ENCODE measurements at regions not wholly inside any gene's neighbourhood (a gene's known extent, or its start where the extent isn't known, plus 50 kb on each side); places are given as distances from the start of the nearest gene placed in this dataset.

DNA sequence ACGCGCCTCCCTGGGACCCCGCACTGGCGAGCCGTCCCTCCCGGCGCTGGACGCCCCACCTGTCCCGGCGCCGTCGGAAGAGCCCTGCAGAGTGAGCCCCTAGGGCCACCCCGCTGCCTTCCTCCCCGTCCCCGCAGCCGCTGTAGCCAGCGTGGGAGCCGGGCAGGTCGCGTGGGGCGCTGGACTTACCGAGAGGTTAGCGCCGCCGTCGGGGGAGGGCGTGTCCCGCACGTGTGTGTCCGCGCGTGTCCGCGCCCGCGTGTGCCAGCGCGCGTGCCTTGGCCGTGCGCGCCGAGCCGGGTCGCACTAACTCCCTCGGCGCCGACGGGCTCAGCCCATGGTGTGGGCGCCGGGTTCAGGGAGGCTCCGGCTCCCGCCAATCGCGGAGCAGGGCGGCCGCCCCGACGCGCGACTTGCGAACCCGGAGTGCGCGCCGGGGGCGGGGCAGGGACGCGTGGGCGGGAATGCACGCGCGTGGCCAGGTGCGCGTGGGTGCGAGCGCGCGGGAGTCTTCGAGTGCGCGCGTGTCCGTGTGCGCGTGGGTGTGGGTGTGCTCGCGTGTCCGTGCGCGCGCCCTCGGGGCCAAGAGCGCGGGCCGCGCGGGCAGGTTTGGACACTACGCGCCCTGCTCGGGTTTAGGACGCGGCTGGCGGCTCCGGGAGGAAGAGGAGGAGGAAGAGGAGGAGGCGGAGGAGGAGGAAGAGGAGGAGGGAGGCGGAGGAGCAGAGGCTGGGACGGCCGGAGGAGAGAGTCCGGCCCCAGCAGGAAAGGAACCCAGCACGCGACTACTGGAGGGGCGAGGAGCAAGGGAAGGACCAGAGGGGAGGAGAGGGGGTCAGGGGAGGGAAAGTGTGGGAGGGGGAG is 145.2 kb upstream of the ETS2 start:
- DNase-seq = no peak

DNA sequence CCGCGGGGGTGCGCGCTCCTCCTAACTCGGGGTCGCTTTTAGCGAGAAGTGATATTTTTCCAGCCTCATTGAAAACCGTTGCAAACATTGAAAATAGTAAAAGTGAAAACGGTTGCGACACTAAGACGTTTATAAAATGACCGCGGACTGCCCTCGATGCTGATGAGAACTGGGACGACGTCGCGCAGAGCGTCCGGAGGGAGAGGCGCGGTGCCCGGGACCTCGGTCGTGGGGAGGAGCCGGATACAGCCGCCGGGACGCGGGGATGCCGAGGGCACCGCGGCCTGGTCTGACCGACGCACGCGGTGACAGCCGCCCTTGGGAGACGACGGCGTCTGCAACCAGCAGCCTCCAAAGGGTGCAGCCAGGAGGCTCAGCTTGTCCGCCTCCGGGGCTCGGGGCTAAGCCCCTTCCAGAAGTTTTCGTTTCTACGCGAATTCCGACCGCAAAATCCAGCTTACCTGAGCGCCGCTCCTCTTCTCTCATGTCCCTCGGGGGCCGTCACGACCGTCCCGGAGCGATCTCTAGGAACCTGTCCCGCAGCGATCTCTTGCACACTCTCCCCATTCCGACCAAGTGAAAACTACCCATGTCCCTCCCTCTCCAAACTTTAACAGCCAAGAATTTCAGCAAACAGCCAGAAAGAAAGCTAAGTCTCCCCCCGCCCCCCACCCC is 144.4 kb upstream of the ETS2 start:
- DNase-seq = no peak

GRCh38 chr21:38661889-38662568 is 143.7 kb upstream of the ETS2 start:
- DNase-seq = no peak

- DNase-seq = no peak
These were observed 142.4 kb upstream of the ETS2 start for GRCh38 chr21:38663282-38663681.

DNA sequence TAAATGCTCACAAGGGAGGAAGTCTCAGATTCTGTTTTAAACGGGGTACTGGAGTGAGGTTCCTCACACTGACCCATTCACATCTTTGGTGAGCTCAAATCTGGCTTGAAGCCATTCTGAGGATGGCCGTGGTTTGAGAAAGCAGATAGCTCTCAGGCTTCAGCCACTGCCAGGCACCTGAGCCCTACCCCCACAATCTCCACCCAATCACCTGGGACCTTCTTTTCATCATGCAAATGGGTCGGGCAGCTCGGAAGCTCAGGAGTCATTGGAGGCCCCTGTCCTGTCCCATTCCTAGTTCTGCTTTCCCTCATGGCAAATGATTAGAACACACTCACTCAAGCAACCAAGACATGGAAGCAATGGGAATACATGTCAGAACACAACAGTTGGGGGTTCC is 141.4 kb upstream of the ETS2 start:
- no peak for DNase-seq

DNA sequence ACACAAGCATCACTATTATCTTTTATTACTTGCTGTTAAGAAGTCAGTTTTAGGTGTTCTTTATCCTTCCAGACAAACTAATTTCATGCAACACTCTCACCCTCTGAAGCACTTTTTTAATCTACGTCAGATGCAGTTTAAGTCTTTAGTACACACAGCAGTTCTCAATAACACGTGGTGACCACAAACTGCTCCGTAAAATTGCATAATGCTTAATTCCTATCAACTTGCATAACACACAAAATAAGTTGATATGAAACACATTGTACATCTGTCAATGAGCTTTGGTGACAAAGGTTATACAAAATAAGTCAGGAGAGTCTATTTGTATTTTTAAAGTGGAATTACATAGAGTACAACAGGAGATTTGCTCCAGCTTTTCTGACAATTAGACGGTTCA is 140.9 kb upstream of the ETS2 start:
- no peak for DNase-seq

DNA sequence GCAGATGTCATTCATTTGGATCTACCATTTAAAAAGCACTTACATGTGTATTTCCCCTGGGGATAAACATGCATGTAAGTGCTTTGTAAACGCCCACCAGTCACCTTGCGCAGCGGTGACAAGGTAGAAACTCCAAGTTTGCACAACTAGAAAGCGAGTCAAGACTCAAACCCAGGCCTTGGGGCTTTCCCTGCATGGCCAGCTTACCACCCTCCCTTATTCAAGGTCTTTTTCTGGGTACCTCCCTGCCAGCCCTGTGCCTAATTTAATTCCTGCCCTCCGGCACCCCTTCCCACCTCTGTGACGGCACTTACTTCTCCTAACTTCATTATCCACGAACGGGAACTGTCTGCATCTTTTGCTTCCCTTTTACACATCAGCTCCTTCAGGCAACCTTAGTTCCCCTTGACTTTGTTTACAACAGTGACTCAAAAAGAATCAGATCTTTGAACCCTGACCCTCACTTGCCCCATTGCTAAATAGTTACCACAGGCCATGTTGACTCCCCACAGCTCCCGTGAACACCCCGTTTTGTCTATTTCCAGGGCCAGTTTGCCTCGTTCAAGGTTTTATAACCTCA is 138.3 kb upstream of the ETS2 start:
- no peak for DNase-seq

DNA sequence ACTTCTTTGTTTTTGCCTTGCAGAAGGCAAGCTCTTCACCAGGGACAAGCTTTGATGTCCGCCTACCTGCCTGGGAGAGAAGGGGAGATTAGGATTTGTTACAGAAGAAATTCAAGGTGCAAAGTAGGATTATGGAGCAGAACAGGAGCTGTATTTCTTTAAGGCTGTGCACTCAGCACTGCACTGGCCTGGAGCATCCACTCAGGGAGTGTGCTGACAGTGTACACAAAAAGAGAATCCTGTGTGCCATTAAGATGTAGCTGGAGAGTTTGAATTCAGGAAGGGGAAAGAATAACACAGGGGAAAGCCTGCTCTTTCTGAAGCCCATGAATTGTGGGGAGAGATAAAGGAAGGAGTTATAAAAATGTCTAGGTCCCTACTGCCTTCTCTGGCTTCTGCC is 137.7 kb upstream of the ETS2 start:
- peak in 1 of 3 experiments; percentile 11 for DNase-seq

DNA sequence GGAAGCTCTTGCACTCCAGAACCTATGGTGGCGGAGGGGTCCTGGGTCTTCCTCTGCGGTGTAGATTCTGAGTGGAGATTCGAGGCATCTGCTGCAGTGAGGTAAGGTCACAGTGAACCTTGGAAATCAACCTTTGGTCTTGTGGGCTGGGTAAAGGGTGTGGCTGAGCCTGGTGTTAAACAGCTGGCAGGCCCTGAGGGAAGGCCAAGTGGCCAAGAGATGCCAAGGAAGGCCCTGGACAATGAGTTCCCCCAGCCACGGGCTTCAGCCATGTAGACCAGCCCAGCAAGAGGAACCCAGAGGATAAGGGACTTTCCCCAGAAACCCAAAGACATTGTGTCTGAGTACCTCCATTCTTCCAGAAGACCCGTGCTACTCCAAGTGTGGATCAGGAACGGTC is 137.2 kb upstream of the ETS2 start:
- DNase-seq = no peak

- DNase-seq = peak in 1 of 3 experiments; percentile 36
These were observed 136.5 kb upstream of the ETS2 start for GRCh38 chr21:38669186-38669585.

GRCh38 chr21:38670861-38671260 is 134.9 kb upstream of the ETS2 start:
- no peak for DNase-seq

DNA sequence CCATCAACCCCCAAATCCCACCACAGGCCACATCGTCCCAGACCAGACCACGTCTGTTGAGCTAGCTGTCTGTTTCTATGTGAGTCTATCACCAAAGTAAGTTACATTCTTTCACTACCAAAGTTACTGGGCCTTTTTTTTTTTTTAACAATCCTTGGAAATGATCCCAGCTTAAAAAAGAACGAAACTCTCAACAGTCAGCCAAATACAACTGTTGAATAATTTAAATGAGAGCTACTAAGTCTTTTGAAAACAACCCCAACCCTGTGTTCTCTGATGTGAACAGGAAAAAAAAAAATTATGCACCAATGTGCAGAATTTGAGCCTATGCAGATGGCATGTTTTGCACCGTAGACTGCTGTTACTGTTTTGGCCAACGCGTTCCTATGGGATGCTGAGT is 134.0 kb upstream of the ETS2 start:
- no peak for DNase-seq

- DNase-seq = peak in 1 of 3 experiments; percentile 10
These were observed 130.4 kb upstream of the ETS2 start for GRCh38 chr21:38675182-38675824.

DNA sequence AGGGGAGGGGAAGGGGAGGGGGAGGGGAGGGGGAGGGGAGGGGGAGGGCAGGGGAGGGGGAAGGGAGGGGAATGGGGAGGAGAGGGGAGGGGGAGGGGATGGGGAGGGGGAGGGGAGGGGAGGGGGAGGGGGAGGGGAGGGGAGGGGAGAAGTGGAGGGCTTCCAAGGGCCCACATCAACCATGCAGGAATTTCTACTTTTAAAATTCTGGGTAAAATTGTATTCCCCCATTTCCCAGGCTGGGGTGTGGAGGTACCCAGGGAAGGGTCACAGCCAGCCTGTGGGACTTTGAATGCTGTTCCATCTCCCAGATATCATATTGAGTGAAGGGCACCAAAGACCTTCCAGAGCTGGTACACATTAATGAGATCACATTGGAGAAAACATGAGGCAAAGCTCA is 126.9 kb upstream of the ETS2 start:
- DNase-seq = no peak

DNA sequence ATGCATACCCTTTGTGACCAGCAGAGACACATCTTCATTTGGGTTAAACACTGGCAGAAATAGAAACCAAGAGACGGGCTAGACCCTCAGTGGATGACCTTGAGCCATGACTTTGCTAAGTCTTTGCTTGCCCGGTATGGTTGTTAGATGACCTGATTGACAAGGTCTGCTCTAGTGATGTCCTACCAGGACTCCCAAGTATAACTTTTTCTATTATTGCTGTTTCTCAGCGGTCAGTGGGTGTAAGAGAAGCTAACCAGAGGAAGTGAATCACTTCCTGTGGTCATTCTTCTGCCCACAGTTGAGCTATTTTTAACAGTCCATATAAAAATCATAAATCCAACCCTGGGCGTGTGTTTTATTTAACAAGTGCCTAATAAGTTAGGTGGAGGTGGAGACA is 126.2 kb upstream of the ETS2 start:
- DNase-seq = no peak

- no peak for DNase-seq
These were observed 125.3 kb upstream of the ETS2 start for GRCh38 chr21:38680401-38680800.

DNA sequence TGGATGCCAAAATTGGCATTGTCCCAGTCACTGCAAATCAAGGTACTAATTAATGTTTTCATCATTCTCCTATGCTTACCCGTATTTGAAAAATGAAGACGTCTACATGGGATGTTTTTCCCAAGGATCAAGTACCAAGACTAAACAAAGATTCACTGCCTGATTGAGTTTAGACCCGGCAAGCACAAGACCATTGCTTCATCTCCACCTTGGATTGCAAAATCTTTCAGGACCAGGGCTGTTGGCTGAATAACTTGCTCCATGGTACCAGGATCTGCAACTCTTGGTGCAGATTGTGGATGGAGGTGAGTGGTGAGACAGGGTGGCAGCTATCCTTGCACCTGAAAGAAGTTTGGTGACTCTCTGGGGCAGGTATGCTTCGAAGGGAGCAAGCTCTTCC is 122.5 kb upstream of the ETS2 start:
- DNase-seq = no peak

- peak; percentile 39 to 99 (median 92) for DNase-seq
These were observed 117.7 kb upstream of the ETS2 start for GRCh38 chr21:38688068-38688467.

GRCh38 chr21:38691631-38692030 is 114.1 kb upstream of the ETS2 start:
- DNase-seq = no peak

DNA sequence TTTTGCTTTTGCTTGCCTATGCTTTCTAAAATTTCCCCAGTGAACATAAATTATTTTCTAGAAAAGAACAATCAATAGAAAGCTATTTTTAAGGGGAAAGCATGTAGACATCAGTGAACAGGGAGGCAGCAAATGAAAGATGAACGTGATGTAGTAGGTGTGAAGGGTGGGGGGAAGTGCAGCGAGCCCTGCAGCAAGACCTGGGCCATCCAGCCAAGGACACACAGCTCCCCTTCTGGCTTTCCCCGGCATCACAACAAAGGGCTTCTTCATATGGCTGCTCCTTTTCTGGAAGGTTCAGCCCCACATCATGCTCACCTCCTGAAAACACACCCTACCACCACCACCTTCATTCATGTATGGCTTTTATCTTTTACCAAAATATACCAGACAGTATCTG is 109.2 kb upstream of the ETS2 start:
- peak in 1 of 3 experiments; percentile 8 for DNase-seq

DNA sequence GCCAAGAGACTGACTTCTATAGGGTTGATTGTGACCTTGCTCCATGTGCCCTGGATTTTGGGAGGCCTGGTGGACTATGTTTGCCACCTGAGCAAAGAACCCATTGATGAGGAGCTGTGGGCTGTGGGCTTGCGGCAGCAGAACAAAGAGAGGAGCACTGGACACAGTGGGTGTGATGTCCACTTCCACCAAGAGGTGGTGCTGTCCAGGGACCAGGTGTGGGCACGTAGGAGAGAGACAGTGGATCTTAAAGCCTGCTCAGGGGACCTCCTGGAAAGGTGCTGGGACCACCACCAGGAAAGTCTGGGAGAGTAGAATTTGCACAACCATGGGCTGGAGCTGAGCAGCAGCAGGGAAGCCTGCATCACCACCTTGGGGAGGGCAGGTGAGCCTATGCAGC is 106.7 kb upstream of the ETS2 start:
- DNase-seq = no peak

GRCh38 chr21:38702196-38702595 is 103.5 kb upstream of the ETS2 start:
- DNase-seq = peak in 2 of 3 experiments; percentile 15 to 46

DNA sequence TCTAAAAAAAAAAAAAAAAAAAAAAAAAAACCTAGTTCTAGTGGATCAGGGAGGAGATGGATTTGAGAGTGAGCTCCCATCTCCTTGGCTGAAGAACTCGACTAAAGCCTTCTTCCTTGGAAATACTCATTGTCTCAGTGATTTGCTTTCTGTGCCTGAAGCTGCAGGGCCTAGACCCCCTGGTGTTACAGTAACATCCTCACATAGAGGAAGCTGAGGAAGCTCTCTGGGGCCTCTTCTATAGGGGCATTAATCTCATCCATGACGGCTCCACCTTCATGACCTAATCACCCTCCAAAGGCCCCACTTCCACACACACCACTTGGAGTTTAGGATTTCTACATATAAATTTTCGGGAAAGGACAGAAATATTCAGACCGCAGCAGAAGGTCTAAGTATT is 95.9 kb upstream of the ETS2 start:
- DNase-seq = no peak
